ENCODE measurements at regions not wholly inside any gene's neighbourhood (a gene's known extent, or its start where the extent isn't known, plus 50 kb on each side); places are given as distances from the start of the nearest gene placed in this dataset.

- TF ChIP-seq CTCF (IDR thresholded peaks at IDR 0.05): no peak
- no peak for TF ChIP-seq POLR2AphosphoS5 (IDR thresholded peaks at IDR 0.05)
- no peak for TF ChIP-seq POLR2A (IDR thresholded peaks at IDR 0.05)
Measured at GRCh38 chr7:34282271-34282670, 375.7 kb upstream of the NPSR1 start.

Measured in transverse colon (tissue), 4 donors.